ENCODE measurements at regions not wholly inside any gene's neighbourhood (a gene's known extent, or its start where the extent isn't known, plus 50 kb on each side); places are given as distances from the start of the nearest gene placed in this dataset.
"Not testable (repeated sequence)": the region's sequence is repeated elsewhere in the genome, so short reads cannot be mapped to it uniquely, and the experiment has no call there.

DNA sequence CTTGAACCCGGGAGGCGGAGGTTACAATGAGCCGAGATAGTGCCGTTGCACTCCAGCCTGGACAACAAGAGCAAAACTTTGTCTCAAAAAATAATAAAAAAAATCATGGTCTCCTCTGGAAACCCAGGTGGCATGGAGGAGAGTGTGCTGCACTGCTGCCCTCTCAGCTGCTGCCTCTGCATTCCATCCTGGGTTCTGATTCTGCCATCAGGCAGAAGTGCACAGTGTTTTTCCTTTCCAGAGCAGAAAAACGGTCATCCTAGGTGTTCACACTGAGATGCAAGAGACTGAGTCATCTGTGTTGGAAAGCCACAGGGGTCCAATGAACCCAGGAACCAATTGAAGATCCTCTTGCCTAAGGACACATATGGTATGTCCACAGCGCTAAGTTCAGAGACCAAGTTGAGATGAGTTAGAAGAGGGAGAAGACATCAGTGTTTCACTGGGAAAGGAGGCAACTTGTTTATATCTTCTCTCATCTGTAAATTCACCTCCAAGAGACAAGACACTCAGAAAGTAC lies 88.8 kb upstream of the DMRT1 start:
- TF ChIP-seq SPI1 (IDR thresholded peaks at IDR 0.05; ENCODE audit: low read depth, low read length) = no peak
- no peak for TF ChIP-seq PAX5 (IDR thresholded peaks at IDR 0.05; ENCODE audit: insufficient read depth, low read length, severe bottlenecking)
- no peak for TF ChIP-seq POLR2A (IDR thresholded peaks at IDR 0.05; ENCODE audit: low read depth, low read length)
- TF ChIP-seq POLR2AphosphoS5 (IDR thresholded peaks at IDR 0.05; ENCODE audit: low read depth, low read length) = no peak
- TF ChIP-seq TAF1 (IDR thresholded peaks at IDR 0.05; ENCODE audit: low read depth, low read length) = no peak
- no peak for DNase-seq (ENCODE audit: insufficient read length, low spot score)
- no peak for FAIRE-seq

GRCh38 chr9:753734-754133 lies 87.8 kb upstream of the DMRT1 start:
- FAIRE-seq; DNase-seq (ENCODE audit: insufficient read length, low spot score): not testable (repeated sequence)

DNA sequence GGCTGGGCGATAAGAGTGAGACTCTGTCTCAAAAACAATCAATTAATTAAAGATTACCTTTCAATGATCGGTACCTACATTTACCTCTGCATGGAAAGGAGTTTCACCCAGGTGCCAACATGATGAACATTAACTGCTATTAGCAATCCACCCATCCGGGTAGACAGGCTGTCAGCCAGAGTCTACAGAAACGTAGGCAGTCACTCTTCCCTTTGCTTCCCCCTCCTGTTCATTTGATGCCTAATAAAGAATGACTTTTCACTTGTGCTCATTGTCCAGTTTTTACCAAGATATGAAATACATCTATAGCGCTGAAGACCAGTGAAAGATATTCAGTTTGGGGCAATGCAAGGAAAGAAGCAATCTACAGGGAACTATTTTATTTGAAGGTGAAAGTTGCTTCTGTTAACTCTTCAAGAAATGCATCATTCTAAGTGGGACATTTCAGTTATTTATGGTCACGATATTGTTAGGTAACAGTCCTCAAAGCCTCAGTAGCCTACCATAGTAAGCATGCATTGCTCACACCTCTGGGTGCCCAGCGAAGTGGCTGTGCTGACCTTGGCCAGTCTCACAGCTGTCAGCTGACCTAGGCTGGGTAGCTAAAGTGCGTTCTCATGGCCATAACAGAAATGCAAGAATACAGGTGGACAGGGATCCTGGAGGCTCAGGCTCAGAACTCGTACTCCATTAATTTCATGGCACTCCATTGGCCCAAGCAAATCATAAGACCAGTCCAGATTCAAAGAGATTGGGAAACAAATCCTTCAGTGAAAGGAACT lies 87.2 kb upstream of the DMRT1 start:
- DNase-seq (ENCODE audit: insufficient read length, low spot score) (no peak), FAIRE-seq (no peak)
- TF ChIP-seq SPI1 (IDR thresholded peaks at IDR 0.05; ENCODE audit: low read depth, low read length) = no peak
- TF ChIP-seq PAX5 (IDR thresholded peaks at IDR 0.05; ENCODE audit: insufficient read depth, low read length, severe bottlenecking) = no peak
- no peak for TF ChIP-seq POLR2A (IDR thresholded peaks at IDR 0.05; ENCODE audit: low read depth, low read length)
- TF ChIP-seq POLR2AphosphoS5 (IDR thresholded peaks at IDR 0.05; ENCODE audit: low read depth, low read length) = no peak
- TF ChIP-seq TAF1 (IDR thresholded peaks at IDR 0.05; ENCODE audit: low read depth, low read length) = no peak
- no peak for TF ChIP-seq POU2F2 (IDR thresholded peaks at IDR 0.05; ENCODE audit: low read depth, low read length)

DNA sequence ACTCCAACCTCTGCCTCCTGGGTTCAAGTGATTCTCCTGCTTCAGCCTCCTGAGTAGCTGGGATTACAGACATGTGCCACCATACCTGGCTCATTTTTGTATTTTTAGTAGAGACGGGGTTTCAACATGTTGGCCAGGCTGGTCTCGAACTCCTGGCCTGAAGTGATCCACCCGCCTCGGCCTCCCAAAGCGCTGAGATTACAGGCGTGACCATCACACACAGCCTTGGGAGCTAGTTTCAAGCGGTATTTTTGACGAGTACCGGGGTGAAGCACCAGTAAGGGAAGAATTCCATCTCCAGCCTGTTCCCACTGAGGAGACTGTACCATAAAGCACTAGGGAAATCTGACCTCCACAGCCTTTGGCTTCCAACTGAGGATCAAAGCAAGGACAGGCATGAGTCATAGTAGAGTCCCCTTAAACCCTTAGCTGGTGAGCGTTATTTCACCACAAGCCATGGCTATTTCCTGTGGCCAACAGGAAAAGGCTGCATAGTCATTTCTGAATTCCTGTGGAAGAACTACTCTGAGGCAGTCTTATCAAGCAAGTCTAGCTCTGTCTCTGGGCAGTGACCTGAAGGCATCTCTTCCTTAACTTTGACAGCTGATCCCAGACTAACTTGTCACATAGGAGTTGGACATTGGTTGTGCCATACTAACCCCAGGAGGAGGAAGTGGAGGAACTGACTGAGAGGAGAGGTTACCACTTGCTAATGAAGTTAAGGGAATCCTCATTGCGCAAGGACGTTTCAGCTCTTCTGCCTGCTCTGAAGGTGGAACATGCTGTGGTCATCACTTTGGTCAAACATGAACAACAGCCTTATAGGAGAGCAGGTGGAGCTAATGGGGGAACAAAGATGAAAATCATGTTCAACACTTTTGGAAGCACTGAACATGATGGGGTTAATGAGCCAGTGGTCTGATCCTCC lies 85.8 kb upstream of the DMRT1 start:
- TF ChIP-seq POU2F2 (IDR thresholded peaks at IDR 0.05; ENCODE audit: low read depth, low read length) (no peak), TAF1 (IDR thresholded peaks at IDR 0.05; ENCODE audit: low read depth, low read length) (no peak), PAX5 (IDR thresholded peaks at IDR 0.05; ENCODE audit: insufficient read depth, low read length, severe bottlenecking) (no peak), POLR2A (IDR thresholded peaks at IDR 0.05; ENCODE audit: low read depth, low read length) (no peak), POLR2AphosphoS5 (IDR thresholded peaks at IDR 0.05; ENCODE audit: low read depth, low read length) (no peak), SPI1 (IDR thresholded peaks at IDR 0.05; ENCODE audit: low read depth, low read length) (no peak)
- FAIRE-seq = no peak
- DNase-seq (ENCODE audit: insufficient read length, low spot score) = no peak

GRCh38 chr9:757246-757881 lies 84.1 kb upstream of the DMRT1 start:
- no peak for FAIRE-seq
- TF ChIP-seq POLR2A (IDR thresholded peaks at IDR 0.05; ENCODE audit: low read depth, low read length) (no peak), TAF1 (IDR thresholded peaks at IDR 0.05; ENCODE audit: low read depth, low read length) (no peak), SPI1 (IDR thresholded peaks at IDR 0.05; ENCODE audit: low read depth, low read length) (no peak), POLR2AphosphoS5 (IDR thresholded peaks at IDR 0.05; ENCODE audit: low read depth, low read length) (no peak), PAX5 (IDR thresholded peaks at IDR 0.05; ENCODE audit: insufficient read depth, low read length, severe bottlenecking) (no peak), POU2F2 (IDR thresholded peaks at IDR 0.05; ENCODE audit: low read depth, low read length) (no peak)
- no peak for DNase-seq (ENCODE audit: insufficient read length, low spot score)

GRCh38 chr9:758146-758545 lies 83.4 kb upstream of the DMRT1 start:
- no peak for TF ChIP-seq POLR2A (IDR thresholded peaks at IDR 0.05; ENCODE audit: low read depth, low read length)
- TF ChIP-seq SPI1 (IDR thresholded peaks at IDR 0.05; ENCODE audit: low read depth, low read length) = no peak
- TF ChIP-seq POU2F2 (IDR thresholded peaks at IDR 0.05; ENCODE audit: low read depth, low read length) = no peak
- no peak for TF ChIP-seq POLR2AphosphoS5 (IDR thresholded peaks at IDR 0.05; ENCODE audit: low read depth, low read length)
- TF ChIP-seq TAF1 (IDR thresholded peaks at IDR 0.05; ENCODE audit: low read depth, low read length) = no peak
- no peak for TF ChIP-seq PAX5 (IDR thresholded peaks at IDR 0.05; ENCODE audit: insufficient read depth, low read length, severe bottlenecking)
- no peak for DNase-seq (ENCODE audit: insufficient read length, low spot score)
- no peak for FAIRE-seq

DNA sequence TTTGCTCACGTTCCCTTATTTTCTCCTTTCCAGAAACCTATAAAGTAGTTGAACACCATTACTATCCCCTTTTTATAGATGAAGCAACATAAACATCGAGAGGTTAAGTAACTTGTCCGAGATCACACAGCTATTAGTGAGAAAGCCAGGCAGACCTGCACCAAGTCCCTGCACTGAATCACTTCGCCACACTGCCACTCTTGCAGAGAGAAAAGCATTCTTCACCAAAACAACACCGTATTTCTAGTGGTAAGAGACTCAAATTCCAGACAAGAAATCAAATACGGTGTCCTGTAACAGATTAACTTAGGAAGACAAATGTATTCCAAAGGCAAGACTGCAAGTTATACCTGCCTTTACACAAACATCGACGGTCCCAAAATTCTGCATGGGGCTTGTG lies 82.0 kb upstream of the DMRT1 start:
- DNase-seq (ENCODE audit: insufficient read length, low spot score) (no peak), FAIRE-seq (no peak)
- no peak for TF ChIP-seq TAF1 (IDR thresholded peaks at IDR 0.05; ENCODE audit: low read depth, low read length)
- no peak for TF ChIP-seq SPI1 (IDR thresholded peaks at IDR 0.05; ENCODE audit: low read depth, low read length)
- no peak for TF ChIP-seq POLR2A (IDR thresholded peaks at IDR 0.05; ENCODE audit: low read depth, low read length)
- no peak for TF ChIP-seq POU2F2 (IDR thresholded peaks at IDR 0.05; ENCODE audit: low read depth, low read length)
- TF ChIP-seq POLR2AphosphoS5 (IDR thresholded peaks at IDR 0.05; ENCODE audit: low read depth, low read length) = no peak
- no peak for TF ChIP-seq PAX5 (IDR thresholded peaks at IDR 0.05; ENCODE audit: insufficient read depth, low read length, severe bottlenecking)

GRCh38 chr9:759983-760736 lies 81.3 kb upstream of the DMRT1 start:
- TF ChIP-seq POU2F2 (IDR thresholded peaks at IDR 0.05; ENCODE audit: low read depth, low read length) (no peak), PAX5 (IDR thresholded peaks at IDR 0.05; ENCODE audit: insufficient read depth, low read length, severe bottlenecking) (no peak), POLR2AphosphoS5 (IDR thresholded peaks at IDR 0.05; ENCODE audit: low read depth, low read length) (no peak), SPI1 (IDR thresholded peaks at IDR 0.05; ENCODE audit: low read depth, low read length) (no peak), TAF1 (IDR thresholded peaks at IDR 0.05; ENCODE audit: low read depth, low read length) (no peak), POLR2A (IDR thresholded peaks at IDR 0.05; ENCODE audit: low read depth, low read length) (no peak)
- FAIRE-seq (no peak), DNase-seq (ENCODE audit: insufficient read length, low spot score) (no peak)

Measured in GM12891 (cell line).